Thyroid gland (tissue), 4 donors: ENCODE measurements at regions not wholly inside any gene's neighbourhood (a gene's known extent, or its start where the extent isn't known, plus 50 kb on each side); places are given as distances from the start of the nearest gene placed in this dataset.

Experiments
- POLR2A ChIP-seq, 2 donors: fragments of 450-650 bp; IDR thresholded peaks; one replicate each; pipeline ENCODE4 v1.6.1; 2017; ENCODE audit warnings: antibody characterized with exemption in 2 of 2, mild to moderate bottlenecking in 2 of 2, moderate library complexity in 1 of 2
- TF ChIP-seq, protein P1 (sequence below), 6 experiments: fragments of 200-600 bp in 3 of 6; fragments of 450-650 bp in 3 of 6; sonication (generic) in 3 of 6; IDR thresholded peaks; one replicate each; pipeline ENCODE4 v1.5.1; 2016 to 2019; ENCODE audit warnings: antibody characterized with exemption in 6 of 6, mild to moderate bottlenecking in 2 of 6, inconsistent platforms in 1 of 6, moderate library complexity in 1 of 6

DNA sequence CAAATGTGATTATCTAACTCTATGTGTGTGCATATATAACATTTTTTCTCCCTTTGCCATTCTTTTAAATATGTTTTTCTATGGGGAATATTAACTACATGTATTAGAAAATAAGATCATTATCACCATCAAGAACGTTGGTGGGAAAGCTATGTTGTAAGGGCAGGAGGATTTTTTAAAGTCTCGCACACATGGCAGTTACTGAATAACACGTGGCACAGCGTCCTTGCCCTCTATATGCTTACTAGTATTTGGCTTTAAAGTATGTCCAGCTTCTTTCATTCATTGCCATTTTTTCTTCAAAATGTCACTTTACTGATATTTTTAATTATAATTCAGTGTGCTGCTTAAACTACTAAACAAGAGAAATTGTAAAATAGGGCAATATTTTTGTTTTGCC is 944.3 kb downstream of the SOCS6 start:
- TF ChIP-seq, protein P1, sequence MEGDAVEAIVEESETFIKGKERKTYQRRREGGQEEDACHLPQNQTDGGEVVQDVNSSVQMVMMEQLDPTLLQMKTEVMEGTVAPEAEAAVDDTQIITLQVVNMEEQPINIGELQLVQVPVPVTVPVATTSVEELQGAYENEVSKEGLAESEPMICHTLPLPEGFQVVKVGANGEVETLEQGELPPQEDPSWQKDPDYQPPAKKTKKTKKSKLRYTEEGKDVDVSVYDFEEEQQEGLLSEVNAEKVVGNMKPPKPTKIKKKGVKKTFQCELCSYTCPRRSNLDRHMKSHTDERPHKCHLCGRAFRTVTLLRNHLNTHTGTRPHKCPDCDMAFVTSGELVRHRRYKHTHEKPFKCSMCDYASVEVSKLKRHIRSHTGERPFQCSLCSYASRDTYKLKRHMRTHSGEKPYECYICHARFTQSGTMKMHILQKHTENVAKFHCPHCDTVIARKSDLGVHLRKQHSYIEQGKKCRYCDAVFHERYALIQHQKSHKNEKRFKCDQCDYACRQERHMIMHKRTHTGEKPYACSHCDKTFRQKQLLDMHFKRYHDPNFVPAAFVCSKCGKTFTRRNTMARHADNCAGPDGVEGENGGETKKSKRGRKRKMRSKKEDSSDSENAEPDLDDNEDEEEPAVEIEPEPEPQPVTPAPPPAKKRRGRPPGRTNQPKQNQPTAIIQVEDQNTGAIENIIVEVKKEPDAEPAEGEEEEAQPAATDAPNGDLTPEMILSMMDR (IDR thresholded peaks at IDR 0.05): no peak
- no peak for TF ChIP-seq POLR2A (IDR thresholded peaks at IDR 0.05)
